ENCODE measurements at regions not wholly inside any gene's neighbourhood (a gene's known extent, or its start where the extent isn't known, plus 50 kb on each side); places are given as distances from the start of the nearest gene placed in this dataset.

DNA sequence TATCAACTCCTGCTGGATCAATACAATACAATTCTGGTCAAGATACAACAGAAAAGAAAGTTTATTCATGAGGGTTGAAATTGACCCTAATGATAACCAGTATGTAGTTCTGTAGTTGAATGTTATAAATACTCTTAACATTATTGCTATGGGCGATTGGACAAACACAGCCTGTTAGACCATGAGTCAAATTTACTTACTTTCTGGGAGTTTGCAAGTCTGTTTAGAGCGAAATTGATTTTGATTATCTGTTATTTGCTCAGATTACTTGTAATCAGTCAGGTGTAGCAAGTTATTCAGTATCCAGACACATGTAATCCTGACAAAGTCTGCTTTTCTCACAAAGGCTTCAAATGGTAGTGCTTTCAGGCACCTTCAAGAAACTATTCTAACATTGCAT, 216.6 kb upstream of the B3GALT2 start:
- TF ChIP-seq, protein P1, sequence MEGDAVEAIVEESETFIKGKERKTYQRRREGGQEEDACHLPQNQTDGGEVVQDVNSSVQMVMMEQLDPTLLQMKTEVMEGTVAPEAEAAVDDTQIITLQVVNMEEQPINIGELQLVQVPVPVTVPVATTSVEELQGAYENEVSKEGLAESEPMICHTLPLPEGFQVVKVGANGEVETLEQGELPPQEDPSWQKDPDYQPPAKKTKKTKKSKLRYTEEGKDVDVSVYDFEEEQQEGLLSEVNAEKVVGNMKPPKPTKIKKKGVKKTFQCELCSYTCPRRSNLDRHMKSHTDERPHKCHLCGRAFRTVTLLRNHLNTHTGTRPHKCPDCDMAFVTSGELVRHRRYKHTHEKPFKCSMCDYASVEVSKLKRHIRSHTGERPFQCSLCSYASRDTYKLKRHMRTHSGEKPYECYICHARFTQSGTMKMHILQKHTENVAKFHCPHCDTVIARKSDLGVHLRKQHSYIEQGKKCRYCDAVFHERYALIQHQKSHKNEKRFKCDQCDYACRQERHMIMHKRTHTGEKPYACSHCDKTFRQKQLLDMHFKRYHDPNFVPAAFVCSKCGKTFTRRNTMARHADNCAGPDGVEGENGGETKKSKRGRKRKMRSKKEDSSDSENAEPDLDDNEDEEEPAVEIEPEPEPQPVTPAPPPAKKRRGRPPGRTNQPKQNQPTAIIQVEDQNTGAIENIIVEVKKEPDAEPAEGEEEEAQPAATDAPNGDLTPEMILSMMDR (IDR thresholded peaks at IDR 0.05 in 2 of 3, conservative IDR thresholded peaks at IDR 0.05 in 1 of 3; ENCODE audit: borderline replicate concordance in 1 of 3, insufficient read depth in 1 of 3, low read depth in 2 of 3, low read length in 2 of 3), result no peak
- TF ChIP-seq EZH2 (IDR thresholded peaks at IDR 0.05) (no peak), EZH2phosphoT487 (IDR thresholded peaks at IDR 0.05; ENCODE audit: borderline replicate concordance) (no peak), JUND (IDR thresholded peaks at IDR 0.05) (no peak), YY1 (IDR thresholded peaks at IDR 0.05; ENCODE audit: extremely low read depth, insufficient replicate concordance, low read depth, low read length) (no peak), CEBPB (IDR thresholded peaks at IDR 0.05; ENCODE audit: low read depth) (no peak), ZNF274 (IDR thresholded peaks at IDR 0.05; ENCODE audit: low read depth, low read length) (no peak)
- TF ChIP-seq, protein P2, sequence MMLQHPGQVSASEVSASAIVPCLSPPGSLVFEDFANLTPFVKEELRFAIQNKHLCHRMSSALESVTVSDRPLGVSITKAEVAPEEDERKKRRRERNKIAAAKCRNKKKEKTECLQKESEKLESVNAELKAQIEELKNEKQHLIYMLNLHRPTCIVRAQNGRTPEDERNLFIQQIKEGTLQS (IDR thresholded peaks at IDR 0.05), result no peak

Measured in HCT116 (cell line).